ENCODE measurements at regions not wholly inside any gene's neighbourhood (a gene's known extent, or its start where the extent isn't known, plus 50 kb on each side); places are given as distances from the start of the nearest gene placed in this dataset.
"Not testable (repeated sequence)": the region's sequence is repeated elsewhere in the genome, so short reads cannot be mapped to it uniquely, and the experiment has no call there.

DNA sequence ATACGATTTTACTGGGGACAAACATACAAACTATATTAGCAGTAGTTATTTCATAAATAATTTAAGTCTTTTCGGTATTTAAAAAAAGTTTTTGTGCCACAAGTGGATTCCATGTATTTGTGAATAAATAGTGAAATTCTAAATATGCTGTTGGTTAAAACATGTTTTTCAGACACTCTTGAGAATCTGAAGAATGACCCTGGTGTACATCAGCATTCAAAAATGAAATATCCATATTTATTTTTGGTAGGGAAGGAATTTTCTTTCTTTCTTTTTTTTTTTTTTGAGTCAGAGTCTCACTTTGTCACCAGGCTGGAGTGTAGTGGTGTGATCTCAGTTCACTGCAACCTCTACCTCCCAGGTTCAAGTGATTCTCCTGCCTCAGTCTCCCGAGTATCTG, 136.1 kb upstream of the CDK6 start:
- DNase-seq = no peak

DNA sequence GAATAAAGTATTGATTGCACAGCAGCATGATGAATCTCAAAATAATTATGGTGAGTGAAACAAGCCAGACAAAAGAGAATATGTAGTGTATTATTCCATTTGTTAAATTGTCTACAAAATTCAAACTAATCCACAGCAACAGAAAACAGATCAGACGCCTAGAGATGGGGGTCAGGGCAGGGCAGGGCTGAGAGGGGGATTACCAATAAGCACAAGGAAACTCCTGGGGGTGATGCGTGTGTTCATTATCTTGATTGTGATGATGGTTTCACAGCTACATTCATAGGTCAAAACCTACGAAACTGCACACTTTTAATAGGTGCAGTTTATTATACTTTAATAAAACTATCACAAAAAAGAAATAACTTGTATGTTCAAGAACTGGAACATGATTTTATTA, 132.7 kb upstream of the CDK6 start:
- DNase-seq = no peak

DNA sequence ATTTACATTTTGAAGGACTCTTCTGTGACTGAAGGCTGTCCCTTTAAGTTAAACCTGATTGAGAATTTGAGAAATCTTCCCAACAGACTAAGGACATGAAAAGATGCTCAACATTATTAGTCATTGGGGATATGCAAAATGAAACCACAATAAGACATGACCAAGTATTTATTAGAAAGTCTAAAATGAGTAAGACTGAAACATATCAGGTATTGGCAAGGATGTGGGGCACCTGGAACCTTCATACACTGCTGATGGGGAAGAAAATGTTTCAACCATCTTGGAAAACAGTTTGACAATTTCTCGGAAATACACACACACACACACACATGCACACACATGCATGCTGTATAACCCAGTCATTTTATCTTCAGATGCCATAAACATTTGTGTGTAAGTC, 132.1 kb upstream of the CDK6 start:
- DNase-seq = no peak

DNA sequence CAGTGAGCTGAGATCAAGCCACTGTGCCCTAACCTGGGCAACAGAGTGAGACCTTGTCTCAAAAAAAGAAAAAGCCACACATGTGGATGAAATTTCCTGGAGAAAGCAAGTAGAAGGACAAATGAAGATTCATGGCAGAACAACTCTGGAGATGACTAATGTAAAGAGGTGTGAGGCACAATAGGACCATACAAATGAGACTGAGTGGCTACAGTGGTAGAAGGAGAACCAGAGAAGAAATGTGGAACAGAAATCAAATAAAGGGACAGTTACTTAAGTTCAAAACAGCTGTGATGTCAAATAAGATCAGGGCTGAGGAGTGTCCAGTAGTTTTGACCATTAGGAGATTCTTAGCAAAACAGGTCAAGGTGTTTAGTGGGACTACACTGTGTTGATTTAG, 130.9 kb upstream of the CDK6 start:
- no peak for DNase-seq

DNA sequence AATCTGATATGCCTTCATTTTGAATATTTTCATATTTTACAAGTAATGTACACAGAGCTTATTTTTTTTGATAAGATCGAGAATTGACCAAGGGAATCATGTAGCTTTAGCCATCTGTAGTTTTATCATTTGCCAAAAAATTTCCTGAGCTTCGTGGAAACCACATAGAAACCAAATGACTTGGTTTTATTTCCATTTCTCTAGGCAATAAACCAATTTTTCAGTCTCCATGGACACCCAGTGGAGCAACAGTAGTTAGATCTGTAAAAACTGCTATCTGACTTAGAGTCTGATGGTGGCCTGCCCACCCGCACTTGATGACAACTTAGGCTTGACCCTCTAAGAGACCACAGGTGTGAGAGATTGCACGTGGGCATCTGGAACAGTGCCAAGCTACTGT, 127.8 kb upstream of the CDK6 start:
- DNase-seq = no peak

DNA sequence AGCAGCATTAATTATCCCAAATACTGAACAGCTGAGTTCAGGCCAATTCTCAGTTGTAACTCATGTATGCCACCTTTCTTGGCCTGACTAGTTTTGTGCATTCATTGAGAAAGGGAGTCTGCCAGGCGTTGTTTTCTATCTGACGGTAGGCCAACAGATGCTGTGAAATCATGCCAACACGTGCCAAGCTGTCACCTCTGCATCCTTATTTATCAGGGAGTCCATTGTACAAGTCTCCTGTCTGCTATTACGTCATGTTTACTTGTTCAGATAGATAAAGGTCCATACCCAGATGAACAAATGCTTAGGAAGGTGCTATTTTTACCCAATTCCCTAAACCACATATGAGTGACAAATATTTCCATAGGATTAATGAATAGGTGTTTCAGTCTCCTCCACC, 127.2 kb upstream of the CDK6 start:
- DNase-seq = no peak

DNA sequence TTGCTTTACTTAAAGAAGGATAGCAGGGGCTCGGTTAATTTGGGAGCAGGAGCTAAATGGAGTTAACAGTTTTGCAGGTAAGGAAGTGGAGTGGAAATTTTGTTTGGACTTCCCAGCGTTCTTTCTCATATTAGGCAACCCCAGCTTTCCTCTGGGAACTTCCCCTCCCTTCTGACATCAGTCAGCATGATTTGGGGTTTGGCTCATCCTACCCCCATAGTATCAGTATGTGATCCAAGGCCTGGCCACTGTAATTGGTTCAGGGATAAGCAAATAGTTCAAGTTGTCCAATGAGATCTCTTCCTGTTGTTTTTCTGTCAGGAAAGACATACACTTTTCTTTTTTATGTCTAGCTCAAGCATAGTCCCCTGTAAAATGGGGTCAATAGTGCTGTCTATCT, 125.6 kb upstream of the CDK6 start:
- DNase-seq = no peak

DNA sequence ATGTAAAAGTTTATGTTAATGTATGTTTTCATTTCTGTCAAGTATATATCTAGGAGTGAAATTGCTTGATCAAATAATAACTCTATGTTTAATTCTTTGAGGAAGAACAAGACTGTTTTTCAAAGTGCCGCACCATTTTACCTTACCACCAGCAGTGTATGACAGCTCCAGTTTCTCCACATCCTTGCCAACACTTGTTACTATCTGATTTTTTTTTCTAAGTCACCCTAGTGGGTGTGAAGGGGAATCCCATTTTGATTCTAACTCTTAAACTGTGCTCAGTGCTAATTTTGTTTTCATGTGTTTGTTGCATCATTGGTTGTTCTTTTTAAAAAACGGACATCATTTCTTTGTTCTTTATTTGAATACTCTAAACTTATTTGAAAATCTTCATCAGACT, 120.2 kb upstream of the CDK6 start:
- DNase-seq = no peak

DNA sequence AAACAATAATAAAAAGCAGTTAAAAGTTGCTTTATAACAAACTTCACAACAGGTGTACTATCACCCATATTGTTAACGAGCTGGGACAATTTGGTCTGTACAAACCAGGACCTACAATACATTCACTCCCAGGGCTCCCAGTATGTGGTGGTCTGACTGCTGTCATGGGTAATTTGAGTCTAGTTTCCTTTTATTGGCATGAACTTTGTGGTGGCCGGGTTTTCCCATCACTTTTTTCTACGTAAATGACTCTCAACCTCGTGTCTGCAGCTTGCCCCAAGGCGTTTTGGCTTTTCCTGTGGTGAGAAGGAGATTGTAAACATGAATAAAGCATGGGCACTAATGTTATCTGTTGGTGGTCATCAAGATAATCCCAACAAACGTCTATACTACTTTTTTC, 118.7 kb upstream of the CDK6 start:
- DNase-seq = no peak

DNA sequence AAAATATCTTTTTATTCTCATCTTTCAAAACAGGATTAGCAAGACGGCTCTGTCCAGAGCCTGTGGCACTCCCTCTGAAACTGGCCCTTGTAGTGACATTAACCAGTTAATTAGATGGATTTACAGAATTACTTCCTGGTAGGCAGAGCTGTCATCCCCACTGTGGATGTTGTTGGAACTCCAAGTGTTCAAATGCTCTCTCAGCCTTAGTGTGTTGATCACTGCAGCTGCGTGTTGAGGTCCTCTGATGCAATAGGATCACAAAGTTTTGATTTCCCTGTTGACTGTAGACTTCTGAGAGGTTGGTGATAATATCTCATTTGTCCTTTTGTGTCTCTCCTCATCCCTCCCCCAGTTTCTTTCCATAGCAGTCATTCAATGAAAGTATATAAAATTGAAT, 117.3 kb upstream of the CDK6 start:
- no peak for DNase-seq

DNA sequence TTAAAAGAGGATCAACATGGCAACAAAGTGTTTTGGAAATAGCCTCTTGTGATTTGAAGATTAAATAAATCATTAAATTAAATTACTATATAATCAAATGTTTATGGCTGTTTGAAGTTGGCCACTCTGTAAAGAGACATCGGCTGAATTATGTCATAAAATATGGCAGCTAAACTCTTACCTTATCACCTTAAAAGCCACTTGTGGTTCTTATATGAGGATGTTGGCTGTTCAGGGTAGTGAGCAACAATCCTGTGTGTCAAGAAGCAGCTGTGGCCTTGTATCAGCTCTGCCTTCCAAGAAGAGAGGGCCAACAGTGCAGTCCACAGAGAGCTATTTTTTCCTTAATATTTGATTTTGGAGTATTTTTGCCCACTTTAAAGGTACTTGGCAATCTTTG, 113.4 kb upstream of the CDK6 start:
- DNase-seq = no peak

DNA sequence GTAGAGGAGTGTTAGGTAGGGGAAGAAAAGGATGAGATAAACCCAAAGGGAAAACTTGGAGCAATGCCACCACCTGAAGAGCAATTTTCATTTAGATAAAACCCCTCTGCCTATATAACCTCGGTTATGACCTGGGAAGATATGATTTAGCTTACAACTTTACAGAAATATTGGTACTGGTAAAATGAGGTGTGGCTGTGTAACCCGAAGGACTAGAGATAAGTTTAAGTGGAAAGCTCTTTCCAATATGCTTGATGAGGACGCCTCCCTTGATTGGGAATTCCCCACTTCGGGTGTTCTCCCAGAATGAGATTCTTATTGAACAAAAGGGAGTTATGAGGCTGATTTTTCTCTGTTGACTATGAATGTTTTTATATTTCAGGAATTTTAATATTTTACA, 109.5 kb upstream of the CDK6 start:
- no peak for DNase-seq

DNA sequence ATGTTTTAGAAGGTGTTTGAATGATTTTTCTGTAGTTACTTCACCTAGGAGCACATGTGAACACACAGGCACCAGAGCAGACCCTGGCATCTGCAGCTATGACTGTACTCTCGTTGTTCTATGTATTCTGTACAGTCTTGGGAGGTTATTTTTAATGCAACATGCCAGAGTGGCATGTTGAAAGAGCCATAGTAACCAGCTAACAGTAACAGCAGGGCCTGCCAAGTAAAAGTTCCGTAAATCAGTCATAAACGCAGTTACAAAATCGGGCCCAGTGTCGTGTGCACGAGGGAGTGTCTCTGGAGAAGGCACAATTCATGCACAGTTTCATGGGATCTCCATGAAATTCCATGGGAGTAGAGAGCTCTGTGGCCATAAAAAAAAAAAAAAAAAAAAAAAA, 108.3 kb upstream of the CDK6 start:
- DNase-seq = no peak

DNA sequence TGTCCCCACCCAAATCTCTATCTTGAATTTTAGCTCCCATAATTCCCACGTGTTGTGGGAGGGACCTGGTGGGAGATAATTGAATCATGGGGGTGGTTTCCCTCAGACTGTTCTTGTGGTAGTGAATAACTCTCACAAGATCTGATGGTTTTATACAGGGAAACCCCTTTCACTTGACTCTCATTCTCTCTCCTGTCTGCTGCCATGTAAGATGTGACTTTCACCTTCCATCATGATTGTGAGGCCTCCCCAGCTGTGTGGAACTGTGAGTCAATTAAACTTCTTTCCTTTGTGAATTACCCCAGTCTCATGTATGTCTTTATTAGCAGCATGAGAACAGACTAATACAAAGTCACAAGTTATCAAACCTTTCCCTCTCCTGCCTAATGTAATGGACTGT, 106.3 kb upstream of the CDK6 start:
- not testable (repeated sequence) for DNase-seq

DNA sequence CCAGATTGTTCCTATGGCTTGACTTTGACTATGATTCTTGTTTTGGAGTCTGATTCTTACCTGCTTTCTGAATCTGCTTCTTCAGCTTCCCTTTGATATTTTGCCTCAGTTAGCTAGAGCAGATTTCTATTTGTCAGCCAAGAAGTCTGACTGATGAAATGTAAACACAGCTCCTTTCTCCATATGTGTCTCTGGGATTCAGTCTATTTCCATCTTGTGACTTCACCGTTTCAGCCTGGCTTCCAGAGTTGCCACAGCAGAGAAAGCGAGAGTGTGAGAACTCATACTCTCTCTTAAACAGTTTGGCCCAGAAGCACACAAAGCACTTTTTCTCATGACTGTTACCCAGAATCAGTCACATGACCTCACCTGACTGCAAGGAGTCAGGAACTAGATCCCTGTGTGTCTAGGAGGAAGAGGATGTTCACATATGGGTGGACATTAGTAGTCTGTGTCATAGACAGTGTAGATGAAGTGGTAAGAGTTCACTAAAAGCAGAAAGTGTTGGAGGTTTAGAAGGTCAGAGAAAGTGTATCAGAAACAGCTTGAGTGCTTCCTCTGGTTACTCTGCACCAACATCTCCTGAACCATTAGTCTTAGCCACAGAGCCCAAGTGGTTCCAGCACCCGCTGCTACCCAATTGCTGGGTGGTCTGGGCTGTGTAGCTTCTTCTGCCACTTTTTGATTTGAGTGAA, 103.4 kb upstream of the CDK6 start:
- no peak for DNase-seq

DNA sequence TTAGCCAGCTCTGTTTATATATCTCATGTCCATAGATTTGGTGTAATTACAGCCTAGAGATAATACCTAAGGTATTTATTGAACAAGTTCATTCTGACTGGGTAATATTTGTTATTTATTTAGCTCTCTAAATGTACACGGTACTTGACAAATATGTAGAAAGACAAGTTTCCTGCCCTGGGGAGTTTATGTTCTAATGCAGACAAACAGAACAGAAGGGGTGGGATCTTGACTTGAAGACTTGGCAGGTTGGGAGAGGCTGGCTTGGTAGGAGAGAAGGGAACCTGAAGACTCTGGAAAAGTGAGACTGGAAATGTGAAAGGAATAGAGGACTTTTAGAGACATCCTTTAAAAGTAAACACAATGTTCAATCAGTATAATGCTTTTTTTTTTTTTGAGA, 97.7 kb upstream of the CDK6 start:
- no peak for DNase-seq

DNA sequence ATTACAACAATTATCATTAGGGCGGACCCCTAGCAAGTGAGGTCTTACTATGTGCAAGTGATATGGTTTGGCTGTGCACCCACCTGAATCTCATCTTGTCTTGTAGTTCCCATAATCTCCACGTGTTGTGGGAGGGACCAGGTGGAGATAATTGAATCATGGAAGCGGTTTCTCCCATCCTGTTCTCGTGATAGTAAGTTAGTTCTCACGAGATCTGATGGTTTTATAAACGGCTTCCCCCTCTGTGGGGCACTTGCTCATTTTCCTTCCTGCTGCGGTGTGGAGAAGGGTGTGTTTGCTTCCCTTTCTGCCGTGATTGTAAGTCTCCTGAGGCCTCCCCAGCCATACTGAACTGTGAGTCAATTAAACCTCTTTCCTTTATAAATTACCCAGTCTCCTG, 96.1 kb upstream of the CDK6 start:
- DNase-seq = no peak

DNA sequence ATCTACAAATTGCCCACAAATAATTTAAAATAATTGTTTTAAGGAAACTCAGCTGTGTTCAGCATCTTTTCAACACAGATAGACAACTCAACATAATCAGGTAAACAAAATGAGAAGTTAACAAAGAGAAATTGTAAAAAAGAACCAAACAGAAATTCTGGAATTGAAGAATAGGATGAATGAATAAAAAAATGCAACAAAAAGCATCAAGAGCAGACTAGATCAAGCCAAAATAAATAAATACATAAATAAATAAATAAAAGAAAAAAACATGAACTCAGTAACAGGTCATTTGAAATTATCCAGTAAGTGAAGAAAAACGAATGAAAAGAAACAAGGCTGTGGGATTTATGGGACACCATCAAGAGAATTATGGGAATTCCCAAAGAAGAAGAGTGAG, 94.0 kb upstream of the CDK6 start:
- no peak for DNase-seq

DNA sequence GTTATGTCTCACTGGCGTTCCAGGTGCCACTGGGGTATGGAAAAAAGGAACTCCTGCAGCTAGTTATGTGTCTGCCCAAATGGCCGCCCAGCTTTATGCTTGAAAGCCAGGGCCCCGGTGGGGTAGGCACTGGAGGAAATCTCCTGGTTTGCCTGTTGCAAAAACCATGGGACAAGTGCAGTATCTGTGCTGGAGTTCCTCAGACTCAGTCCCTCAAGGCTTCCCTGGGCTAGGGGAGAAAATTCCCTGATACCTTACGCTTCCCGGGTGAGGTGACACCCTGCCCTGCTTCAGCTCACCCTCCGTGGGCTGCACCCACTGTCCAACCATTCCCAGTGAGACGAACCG, 90.3 kb upstream of the CDK6 start:
- DNase-seq = no peak

DNA sequence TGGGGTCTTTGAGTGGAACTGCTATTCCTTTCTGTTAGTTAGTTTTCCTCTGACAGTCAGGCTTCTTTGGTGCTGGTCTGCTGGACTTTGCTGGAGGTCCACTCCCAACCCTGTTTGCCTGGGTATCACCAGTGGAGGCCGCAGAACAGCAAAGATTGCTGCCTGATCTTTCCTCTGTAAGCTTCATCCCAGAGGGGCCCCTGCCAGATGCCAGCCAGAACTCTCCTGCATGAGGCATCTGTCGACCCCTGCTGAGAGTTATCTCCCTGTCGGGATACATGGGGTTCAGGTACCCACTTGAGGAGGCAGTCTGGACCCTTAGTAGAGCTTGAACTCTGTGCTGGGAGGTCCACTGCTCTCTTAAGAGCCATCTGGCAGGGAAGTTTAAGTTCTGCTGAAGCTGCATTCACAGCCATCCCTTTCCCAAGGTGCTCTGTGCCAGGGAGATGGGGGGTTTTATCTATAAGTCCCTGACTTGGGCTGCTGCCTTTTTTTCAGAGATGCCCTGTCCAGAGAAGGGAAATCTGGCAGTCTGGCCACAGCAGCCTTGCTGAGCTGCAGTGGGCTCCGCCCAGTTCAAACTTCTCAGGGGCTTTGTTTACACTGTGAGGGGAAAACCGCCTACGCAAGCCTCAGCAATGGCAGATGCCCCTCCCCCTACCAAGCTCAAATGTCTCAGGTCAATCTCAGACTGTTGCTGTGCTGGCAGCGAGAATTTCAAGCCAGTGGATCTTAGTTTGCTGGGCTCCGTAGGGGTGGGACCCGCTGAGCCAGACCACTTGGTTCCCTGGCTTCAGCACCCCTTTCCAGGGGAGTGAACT, 89.7 kb upstream of the CDK6 start:
- no peak for DNase-seq

DNA sequence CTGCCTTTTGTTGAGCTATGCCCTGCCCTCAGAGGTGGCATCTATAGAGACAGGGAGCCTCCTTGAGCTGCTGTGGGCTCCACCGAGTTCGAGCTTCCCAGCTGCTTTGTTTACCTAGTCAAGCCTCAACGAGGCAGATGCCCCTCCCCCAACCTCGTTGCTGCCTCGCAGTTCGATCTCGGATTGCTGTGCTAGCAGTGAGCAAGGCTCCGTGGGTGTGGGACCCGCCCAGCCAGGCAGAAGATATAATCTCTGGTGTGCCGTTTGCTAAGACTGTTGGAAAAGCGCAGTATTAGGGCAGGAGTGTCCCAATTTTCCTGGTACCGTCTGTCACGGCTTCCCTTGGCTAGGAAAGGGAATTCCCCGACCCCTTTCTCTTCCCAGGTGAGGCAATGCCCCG, 88.4 kb upstream of the CDK6 start:
- DNase-seq = no peak

DNA sequence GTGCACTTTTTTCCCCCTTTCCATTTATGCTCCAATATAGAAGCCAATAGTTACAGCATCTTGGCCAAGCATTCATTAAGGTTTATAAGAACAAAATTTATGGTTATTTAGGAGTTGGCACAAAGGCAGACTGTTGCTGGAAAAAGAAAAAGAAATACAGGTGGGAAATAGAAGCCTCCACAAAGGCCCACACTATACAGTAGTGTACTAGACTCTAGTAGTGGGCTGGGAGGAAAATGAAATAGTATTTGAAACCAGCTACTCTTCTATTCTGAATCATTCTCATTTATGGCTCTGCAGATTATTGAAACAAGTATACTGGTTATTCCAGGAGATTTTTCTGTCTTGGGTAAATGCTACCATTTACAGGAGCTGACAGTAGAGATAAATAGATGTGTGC, 80.9 kb upstream of the CDK6 start:
- no peak for DNase-seq

DNA sequence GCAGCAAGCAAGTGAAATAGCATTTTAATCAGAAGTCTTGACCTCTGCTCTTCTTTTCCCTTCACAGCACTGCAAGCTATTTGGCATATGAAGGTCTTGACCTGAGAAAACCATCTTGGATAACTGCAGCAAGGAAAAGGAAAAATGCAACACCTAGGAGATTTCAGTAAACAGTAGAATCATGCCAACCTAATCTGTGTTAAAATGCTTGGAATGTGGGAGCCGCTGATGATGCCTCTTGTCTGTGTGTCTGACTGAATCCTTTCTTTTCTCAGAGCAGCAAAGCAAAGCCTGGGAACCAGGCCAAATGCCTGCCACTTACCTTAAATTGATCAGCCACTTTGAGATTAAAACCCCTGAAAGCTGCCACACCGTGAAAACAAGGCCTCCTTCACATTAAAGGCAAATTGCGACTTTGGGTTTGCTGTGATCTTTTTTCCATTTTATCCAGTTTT, 80.4 kb upstream of the CDK6 start:
- DNase-seq = no peak

DNA sequence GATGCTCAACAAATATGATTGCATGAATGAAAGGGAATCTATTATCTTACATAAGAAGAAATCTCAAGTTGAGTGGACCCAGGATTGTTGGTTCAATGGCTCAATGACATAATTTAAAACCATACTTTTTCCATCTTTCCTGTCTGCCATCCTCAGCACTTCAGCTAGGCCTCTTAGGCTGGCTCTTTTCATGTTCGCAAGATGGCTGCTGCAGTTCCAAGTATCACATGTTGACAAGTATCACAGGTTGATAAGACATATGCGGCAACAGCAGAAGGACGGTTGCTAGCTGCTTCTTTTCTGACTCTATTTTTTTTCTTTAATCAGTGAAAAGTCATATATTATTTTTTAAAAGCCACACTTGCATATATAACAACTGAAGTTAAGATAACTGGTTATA, 79.0 kb upstream of the CDK6 start:
- DNase-seq = no peak

DNA sequence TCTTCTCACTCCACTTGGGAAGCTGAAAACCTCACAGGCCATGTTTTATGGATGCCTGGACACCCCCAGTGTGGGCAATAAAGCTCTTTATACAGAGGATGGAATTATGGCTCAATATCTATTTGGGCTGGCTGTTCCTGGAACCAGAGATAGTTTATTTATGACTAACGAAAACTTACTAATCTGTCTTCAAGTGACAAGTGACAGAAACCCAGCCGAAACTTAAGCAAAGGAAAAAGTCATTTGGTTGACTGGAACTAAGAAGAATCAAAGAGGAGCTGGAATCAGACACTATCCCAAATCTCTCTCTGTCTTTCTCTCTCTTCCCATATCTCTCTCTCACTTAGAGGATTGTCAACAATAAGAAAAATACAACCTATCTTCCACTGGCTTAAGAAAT, 78.3 kb upstream of the CDK6 start:
- no peak for DNase-seq
